ENCODE measurements at regions not wholly inside any gene's neighbourhood (a gene's known extent, or its start where the extent isn't known, plus 50 kb on each side); places are given as distances from the start of the nearest gene placed in this dataset.

DNA sequence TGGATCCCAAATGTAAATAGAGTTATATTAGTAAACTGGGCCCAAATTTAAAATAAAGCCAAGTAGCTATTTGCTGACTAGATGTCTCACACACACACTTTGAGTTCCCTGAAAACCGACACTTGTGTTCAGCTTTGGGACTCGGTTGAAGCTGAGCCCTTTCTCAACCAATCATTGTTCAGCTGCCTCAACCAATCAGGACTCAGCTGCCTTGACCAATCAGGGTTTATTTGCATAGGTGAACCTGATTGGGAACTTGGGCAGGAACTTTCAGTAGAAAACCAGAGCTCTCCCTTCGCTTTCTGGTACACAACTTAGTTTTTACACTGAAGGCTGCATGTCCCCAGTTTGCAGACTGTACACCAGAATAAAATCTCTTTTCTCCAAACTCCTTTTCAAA lies 301.7 kb downstream of the FOXA2 start:
- no peaks in the 10 kb centered on the region for H3K36me3 ChIP-seq
- TF ChIP-seq, protein P1, sequence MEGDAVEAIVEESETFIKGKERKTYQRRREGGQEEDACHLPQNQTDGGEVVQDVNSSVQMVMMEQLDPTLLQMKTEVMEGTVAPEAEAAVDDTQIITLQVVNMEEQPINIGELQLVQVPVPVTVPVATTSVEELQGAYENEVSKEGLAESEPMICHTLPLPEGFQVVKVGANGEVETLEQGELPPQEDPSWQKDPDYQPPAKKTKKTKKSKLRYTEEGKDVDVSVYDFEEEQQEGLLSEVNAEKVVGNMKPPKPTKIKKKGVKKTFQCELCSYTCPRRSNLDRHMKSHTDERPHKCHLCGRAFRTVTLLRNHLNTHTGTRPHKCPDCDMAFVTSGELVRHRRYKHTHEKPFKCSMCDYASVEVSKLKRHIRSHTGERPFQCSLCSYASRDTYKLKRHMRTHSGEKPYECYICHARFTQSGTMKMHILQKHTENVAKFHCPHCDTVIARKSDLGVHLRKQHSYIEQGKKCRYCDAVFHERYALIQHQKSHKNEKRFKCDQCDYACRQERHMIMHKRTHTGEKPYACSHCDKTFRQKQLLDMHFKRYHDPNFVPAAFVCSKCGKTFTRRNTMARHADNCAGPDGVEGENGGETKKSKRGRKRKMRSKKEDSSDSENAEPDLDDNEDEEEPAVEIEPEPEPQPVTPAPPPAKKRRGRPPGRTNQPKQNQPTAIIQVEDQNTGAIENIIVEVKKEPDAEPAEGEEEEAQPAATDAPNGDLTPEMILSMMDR (IDR thresholded peaks at IDR 0.05) = no peak
- peaks cover 10% of the 10 kb centered on the region for H3K27me3 ChIP-seq
- H3K27ac ChIP-seq = no peak overlapping the region
- H3K9me3 ChIP-seq = no peaks in the 10 kb centered on the region
- no peak overlapping the region for H3K4me3 ChIP-seq (ENCODE audit: low read depth in 1 of 2, low read length in 1 of 2)
- H3K4me1 ChIP-seq (ENCODE audit: control insufficient read depth in 1 of 2, insufficient read depth in 1 of 2, low read depth in 1 of 2, low read length in 1 of 2) = no peaks in the 10 kb centered on the region

DNA sequence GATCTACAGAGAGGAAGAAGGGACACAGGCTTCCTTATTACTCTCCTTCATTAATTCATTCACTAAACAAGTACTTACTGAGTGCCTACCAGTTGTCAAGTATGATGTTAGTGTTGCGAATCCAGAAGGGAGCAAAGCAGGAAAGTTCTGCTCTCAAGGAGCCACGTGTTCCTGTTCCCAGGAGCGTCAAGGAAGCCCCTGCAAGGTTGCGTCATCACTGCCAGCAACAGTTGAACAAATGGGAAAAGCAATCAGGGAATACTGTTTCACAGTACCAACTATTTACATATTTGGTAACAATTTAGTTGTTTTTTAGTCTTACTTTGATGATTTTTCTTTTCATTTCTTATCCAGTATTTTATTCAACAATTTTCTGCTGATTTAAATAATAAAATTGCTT lies 310.0 kb downstream of the FOXA2 start:
- TF ChIP-seq, protein P1 (IDR thresholded peaks at IDR 0.05) = no peak
- no peaks in the 10 kb centered on the region for H3K36me3 ChIP-seq
- H3K4me1 ChIP-seq (ENCODE audit: control insufficient read depth in 1 of 2, insufficient read depth in 1 of 2, low read depth in 1 of 2, low read length in 1 of 2) = no peaks in the 10 kb centered on the region
- no peak overlapping the region for H3K4me3 ChIP-seq (ENCODE audit: low read depth in 1 of 2, low read length in 1 of 2)
- no peak overlapping the region for H3K27ac ChIP-seq
- H3K27me3 ChIP-seq = no peaks in the 10 kb centered on the region
- H3K9me3 ChIP-seq = no peaks in the 10 kb centered on the region

DNA sequence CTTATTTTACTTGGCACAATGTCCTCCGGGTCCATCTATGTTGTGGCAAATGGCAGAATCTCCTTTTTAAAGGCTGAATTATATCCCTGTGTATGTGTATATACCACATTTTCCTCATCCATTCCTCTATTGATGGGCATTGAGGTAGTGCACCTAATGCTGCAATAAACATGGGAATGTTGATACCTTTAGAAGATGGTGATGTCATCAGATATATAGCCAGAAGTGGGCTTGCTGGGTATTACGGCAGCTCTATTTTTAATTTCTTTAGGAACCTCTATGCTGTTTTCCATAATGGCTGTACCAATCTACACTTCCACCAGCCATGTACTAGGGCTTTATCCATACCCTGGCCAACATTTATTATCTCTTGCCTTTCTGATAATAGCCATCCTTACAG lies 315.7 kb downstream of the FOXA2 start:
- H3K36me3 ChIP-seq = no peaks in the 10 kb centered on the region
- no peak overlapping the region for H3K27ac ChIP-seq
- TF ChIP-seq, protein P1 (IDR thresholded peaks at IDR 0.05) = no peak
- no peaks in the 10 kb centered on the region for H3K27me3 ChIP-seq
- H3K9me3 ChIP-seq = no peaks in the 10 kb centered on the region
- no peak overlapping the region for H3K4me3 ChIP-seq (ENCODE audit: low read depth in 1 of 2, low read length in 1 of 2)
- H3K4me1 ChIP-seq (ENCODE audit: control insufficient read depth in 1 of 2, insufficient read depth in 1 of 2, low read depth in 1 of 2, low read length in 1 of 2) = no peaks in the 10 kb centered on the region

DNA sequence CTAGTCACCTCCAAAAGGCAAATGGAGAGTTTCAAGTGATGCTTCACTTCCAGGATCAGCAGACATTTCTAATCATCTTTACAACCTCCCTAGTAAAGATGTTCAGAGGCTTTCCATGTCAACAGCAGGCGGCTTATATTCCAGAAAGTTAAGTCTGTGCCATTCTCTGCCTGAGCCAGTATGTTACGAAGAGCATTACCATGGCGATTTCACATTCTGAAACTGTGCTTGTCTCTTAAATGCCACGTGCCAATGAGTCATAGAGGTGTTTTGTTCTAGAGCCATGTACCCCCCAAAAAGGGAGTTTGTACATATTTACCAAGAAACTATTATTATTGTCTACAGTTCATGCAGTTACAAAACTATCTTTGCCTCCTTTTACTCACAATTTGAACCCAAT lies 319.5 kb downstream of the FOXA2 start:
- Histone ChIP-seq H3K27ac (no peak overlapping the region), H3K4me1 (ENCODE audit: control insufficient read depth in 1 of 2, insufficient read depth in 1 of 2, low read depth in 1 of 2, low read length in 1 of 2) (no peaks in the 10 kb centered on the region), H3K9me3 (no peaks in the 10 kb centered on the region), H3K27me3 (no peaks in the 10 kb centered on the region), H3K4me3 (ENCODE audit: low read depth in 1 of 2, low read length in 1 of 2) (no peak overlapping the region), H3K36me3 (no peaks in the 10 kb centered on the region)
- TF ChIP-seq, protein P1 (IDR thresholded peaks at IDR 0.05) = no peak

DNA sequence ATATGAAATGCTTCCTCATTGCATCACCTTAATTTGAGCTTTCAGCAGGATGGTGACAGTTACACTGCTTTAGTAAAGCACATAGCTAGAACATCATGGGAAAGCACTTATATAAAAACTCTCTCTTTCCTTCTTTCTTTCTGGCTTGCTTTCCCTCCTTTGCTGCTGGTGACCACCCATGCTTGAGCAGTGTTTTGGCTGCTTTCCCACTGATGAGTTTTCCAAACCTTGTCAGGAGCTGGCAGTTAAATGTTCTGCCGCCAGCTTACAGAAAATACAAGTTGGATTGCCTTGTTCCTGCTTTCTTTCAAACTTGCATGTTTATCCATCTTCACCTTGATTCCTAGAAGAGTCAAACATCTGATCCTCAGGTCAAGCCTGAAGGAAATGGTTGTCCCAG lies 323.9 kb downstream of the FOXA2 start:
- Histone ChIP-seq H3K27ac (no peak overlapping the region), H3K9me3 (no peaks in the 10 kb centered on the region), H3K4me3 (ENCODE audit: low read depth in 1 of 2, low read length in 1 of 2) (no peak overlapping the region), H3K27me3 (no peaks in the 10 kb centered on the region), H3K36me3 (no peaks in the 10 kb centered on the region), H3K4me1 (ENCODE audit: control insufficient read depth in 1 of 2, insufficient read depth in 1 of 2, low read depth in 1 of 2, low read length in 1 of 2) (no peaks in the 10 kb centered on the region)
- TF ChIP-seq, protein P1 (IDR thresholded peaks at IDR 0.05) = no peak

DNA sequence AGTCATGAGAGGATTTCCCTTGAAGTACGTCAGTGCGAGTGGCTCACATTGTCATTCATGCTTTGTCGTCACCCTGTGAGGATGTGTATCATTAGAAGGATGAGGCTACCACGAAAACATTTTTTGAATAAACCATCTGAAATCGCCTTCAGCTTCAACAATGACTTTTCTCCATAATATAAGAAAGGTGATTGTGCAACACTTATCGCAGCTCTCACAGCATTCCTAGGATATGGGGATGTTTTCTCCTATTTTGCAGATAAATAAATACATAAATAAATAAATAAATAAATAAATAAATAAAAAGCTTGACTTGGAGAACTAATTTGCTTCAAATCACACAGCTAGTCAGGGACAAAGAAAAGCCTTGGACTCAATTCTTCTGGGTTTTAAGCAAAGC lies 326.5 kb downstream of the FOXA2 start:
- Histone ChIP-seq H3K9me3 (no peaks in the 10 kb centered on the region), H3K4me1 (ENCODE audit: control insufficient read depth in 1 of 2, insufficient read depth in 1 of 2, low read depth in 1 of 2, low read length in 1 of 2) (no peaks in the 10 kb centered on the region), H3K27ac (no peak overlapping the region), H3K36me3 (no peaks in the 10 kb centered on the region), H3K27me3 (no peaks in the 10 kb centered on the region), H3K4me3 (ENCODE audit: low read depth in 1 of 2, low read length in 1 of 2) (no peak overlapping the region)
- TF ChIP-seq, protein P1 (IDR thresholded peaks at IDR 0.05) = no peak

Measured in neutrophil (primary cell).